ENCODE measurements at regions not wholly inside any gene's neighbourhood (a gene's known extent, or its start where the extent isn't known, plus 50 kb on each side); places are given as distances from the start of the nearest gene placed in this dataset.

- Histone ChIP-seq H3K36me3 (ENCODE audit: insufficient read depth, insufficient read length, low read length) (no peaks in the 10 kb centered on the region), H3K9me3 (ENCODE audit: insufficient read depth, low read length) (no peaks in the 10 kb centered on the region), H3K4me3 (ENCODE audit: insufficient read length, low read depth) (no peak overlapping the region), H3K4me1 (ENCODE audit: insufficient read depth, insufficient read length) (no peaks in the 10 kb centered on the region), H3K27me3 (ENCODE audit: insufficient read depth, insufficient read length) (no peaks in the 10 kb centered on the region), H3K9ac (ENCODE audit: insufficient read length, low read depth) (no peak overlapping the region)
- TF ChIP-seq SUZ12 (IDR thresholded peaks at IDR 0.05; ENCODE audit: extremely low read depth, insufficient read depth, insufficient read length) (no peak), YY1 (IDR thresholded peaks at IDR 0.05; ENCODE audit: insufficient read depth, insufficient read length) (no peak), ZNF274 (IDR thresholded peaks at IDR 0.05; ENCODE audit: low read depth, low read length) (no peak)
- no peak for DNase-seq (ENCODE audit: low read depth, low spot score)
Observed at GRCh38 chr2:59787095-59787494, 766.4 kb downstream of the BCL11A start.

- H3K4me3 ChIP-seq (ENCODE audit: insufficient read length, low read depth), result no peak overlapping the region
- no peak overlapping the region for H3K9ac ChIP-seq (ENCODE audit: insufficient read length, low read depth)
- no peaks in the 10 kb centered on the region for H3K27me3 ChIP-seq (ENCODE audit: insufficient read depth, insufficient read length)
- no peak for TF ChIP-seq SUZ12 (IDR thresholded peaks at IDR 0.05; ENCODE audit: extremely low read depth, insufficient read depth, insufficient read length)
- no peak for TF ChIP-seq ZNF274 (IDR thresholded peaks at IDR 0.05; ENCODE audit: low read depth, low read length)
- H3K36me3 ChIP-seq (ENCODE audit: insufficient read depth, insufficient read length, low read length), result no peaks in the 10 kb centered on the region
- no peaks in the 10 kb centered on the region for H3K9me3 ChIP-seq (ENCODE audit: insufficient read depth, low read length)
- no peaks in the 10 kb centered on the region for H3K4me1 ChIP-seq (ENCODE audit: insufficient read depth, insufficient read length)
- no peak for DNase-seq (ENCODE audit: low read depth, low spot score)
Observed at GRCh38 chr2:59786684-59787083, 766.8 kb downstream of the BCL11A start.

GRCh38 chr2:59779571-59779970 is 773.9 kb downstream of the BCL11A start:
- H3K9ac ChIP-seq (ENCODE audit: insufficient read length, low read depth), result no peak overlapping the region
- no peaks in the 10 kb centered on the region for H3K27me3 ChIP-seq (ENCODE audit: insufficient read depth, insufficient read length)
- TF ChIP-seq SUZ12 (IDR thresholded peaks at IDR 0.05; ENCODE audit: extremely low read depth, insufficient read depth, insufficient read length), result no peak
- no peak for TF ChIP-seq YY1 (IDR thresholded peaks at IDR 0.05; ENCODE audit: insufficient read depth, insufficient read length)
- no peak for TF ChIP-seq ZNF274 (IDR thresholded peaks at IDR 0.05; ENCODE audit: low read depth, low read length)
- no peak for DNase-seq (ENCODE audit: low read depth, low spot score)
- no peak overlapping the region for H3K4me3 ChIP-seq (ENCODE audit: insufficient read length, low read depth)
- no peaks in the 10 kb centered on the region for H3K4me1 ChIP-seq (ENCODE audit: insufficient read depth, insufficient read length)
- no peaks in the 10 kb centered on the region for H3K9me3 ChIP-seq (ENCODE audit: insufficient read depth, low read length)
- H3K36me3 ChIP-seq (ENCODE audit: insufficient read depth, insufficient read length, low read length), result no peaks in the 10 kb centered on the region

GRCh38 chr2:59777120-59777519 is 776.3 kb downstream of the BCL11A start:
- no peaks in the 10 kb centered on the region for H3K27me3 ChIP-seq (ENCODE audit: insufficient read depth, insufficient read length)
- no peaks in the 10 kb centered on the region for H3K36me3 ChIP-seq (ENCODE audit: insufficient read depth, insufficient read length, low read length)
- no peak for TF ChIP-seq SUZ12 (IDR thresholded peaks at IDR 0.05; ENCODE audit: extremely low read depth, insufficient read depth, insufficient read length)
- H3K9me3 ChIP-seq (ENCODE audit: insufficient read depth, low read length), result no peaks in the 10 kb centered on the region
- DNase-seq (ENCODE audit: low read depth, low spot score), result no peak
- no peak overlapping the region for H3K4me3 ChIP-seq (ENCODE audit: insufficient read length, low read depth)
- no peaks in the 10 kb centered on the region for H3K4me1 ChIP-seq (ENCODE audit: insufficient read depth, insufficient read length)
- no peak overlapping the region for H3K9ac ChIP-seq (ENCODE audit: insufficient read length, low read depth)

- no peak overlapping the region for H3K9ac ChIP-seq (ENCODE audit: insufficient read length, low read depth)
- H3K27me3 ChIP-seq (ENCODE audit: insufficient read depth, insufficient read length), result no peaks in the 10 kb centered on the region
- no peak overlapping the region for H3K4me3 ChIP-seq (ENCODE audit: insufficient read length, low read depth)
- no peak for TF ChIP-seq ZNF274 (IDR thresholded peaks at IDR 0.05; ENCODE audit: low read depth, low read length)
- no peak for TF ChIP-seq YY1 (IDR thresholded peaks at IDR 0.05; ENCODE audit: insufficient read depth, insufficient read length)
- TF ChIP-seq SUZ12 (IDR thresholded peaks at IDR 0.05; ENCODE audit: extremely low read depth, insufficient read depth, insufficient read length), result no peak
- no peaks in the 10 kb centered on the region for H3K36me3 ChIP-seq (ENCODE audit: insufficient read depth, insufficient read length, low read length)
- DNase-seq (ENCODE audit: low read depth, low spot score), result no peak
- H3K4me1 ChIP-seq (ENCODE audit: insufficient read depth, insufficient read length), result no peaks in the 10 kb centered on the region
- no peaks in the 10 kb centered on the region for H3K9me3 ChIP-seq (ENCODE audit: insufficient read depth, low read length)
Observed at GRCh38 chr2:59776726-59777008, 776.8 kb downstream of the BCL11A start.

- H3K27me3 ChIP-seq (ENCODE audit: insufficient read depth, insufficient read length), result no peaks in the 10 kb centered on the region
- H3K9ac ChIP-seq (ENCODE audit: insufficient read length, low read depth), result no peak overlapping the region
- no peaks in the 10 kb centered on the region for H3K36me3 ChIP-seq (ENCODE audit: insufficient read depth, insufficient read length, low read length)
- H3K4me1 ChIP-seq (ENCODE audit: insufficient read depth, insufficient read length), result no peaks in the 10 kb centered on the region
- TF ChIP-seq SUZ12 (IDR thresholded peaks at IDR 0.05; ENCODE audit: extremely low read depth, insufficient read depth, insufficient read length) (no peak), ZNF274 (IDR thresholded peaks at IDR 0.05; ENCODE audit: low read depth, low read length) (no peak), YY1 (IDR thresholded peaks at IDR 0.05; ENCODE audit: insufficient read depth, insufficient read length) (no peak)
- H3K4me3 ChIP-seq (ENCODE audit: insufficient read length, low read depth), result no peak overlapping the region
- no peaks in the 10 kb centered on the region for H3K9me3 ChIP-seq (ENCODE audit: insufficient read depth, low read length)
- DNase-seq (ENCODE audit: low read depth, low spot score), result no peak
Observed at GRCh38 chr2:59774821-59775433, 778.5 kb downstream of the BCL11A start.

- TF ChIP-seq ZNF274 (IDR thresholded peaks at IDR 0.05; ENCODE audit: low read depth, low read length) (no peak), YY1 (IDR thresholded peaks at IDR 0.05; ENCODE audit: insufficient read depth, insufficient read length) (no peak), SUZ12 (IDR thresholded peaks at IDR 0.05; ENCODE audit: extremely low read depth, insufficient read depth, insufficient read length) (no peak)
- H3K27me3 ChIP-seq (ENCODE audit: insufficient read depth, insufficient read length), result no peaks in the 10 kb centered on the region
- no peak overlapping the region for H3K9ac ChIP-seq (ENCODE audit: insufficient read length, low read depth)
- H3K4me3 ChIP-seq (ENCODE audit: insufficient read length, low read depth), result no peak overlapping the region
- H3K9me3 ChIP-seq (ENCODE audit: insufficient read depth, low read length), result no peaks in the 10 kb centered on the region
- H3K36me3 ChIP-seq (ENCODE audit: insufficient read depth, insufficient read length, low read length), result no peaks in the 10 kb centered on the region
- DNase-seq (ENCODE audit: low read depth, low spot score), result no peak
- no peaks in the 10 kb centered on the region for H3K4me1 ChIP-seq (ENCODE audit: insufficient read depth, insufficient read length)
Observed at GRCh38 chr2:59770651-59771050, 782.8 kb downstream of the BCL11A start.

GRCh38 chr2:59761966-59762365 is 791.5 kb downstream of the BCL11A start:
- TF ChIP-seq SUZ12 (IDR thresholded peaks at IDR 0.05; ENCODE audit: extremely low read depth, insufficient read depth, insufficient read length), result no peak
- TF ChIP-seq YY1 (IDR thresholded peaks at IDR 0.05; ENCODE audit: insufficient read depth, insufficient read length), result no peak
- TF ChIP-seq ZNF274 (IDR thresholded peaks at IDR 0.05; ENCODE audit: low read depth, low read length), result no peak
- Histone ChIP-seq H3K36me3 (ENCODE audit: insufficient read depth, insufficient read length, low read length) (no peaks in the 10 kb centered on the region), H3K27me3 (ENCODE audit: insufficient read depth, insufficient read length) (no peaks in the 10 kb centered on the region), H3K4me3 (ENCODE audit: insufficient read length, low read depth) (no peak overlapping the region), H3K4me1 (ENCODE audit: insufficient read depth, insufficient read length) (no peaks in the 10 kb centered on the region), H3K9me3 (ENCODE audit: insufficient read depth, low read length) (no peaks in the 10 kb centered on the region), H3K9ac (ENCODE audit: insufficient read length, low read depth) (no peak overlapping the region)
- DNase-seq (ENCODE audit: low read depth, low spot score), result no peak
